Embryonic facial prominence (tissue), 1 donor: ENCODE measurements at regions not wholly inside any gene's neighbourhood (a gene's known extent, or its start where the extent isn't known, plus 50 kb on each side); places are given as distances from the start of the nearest gene placed in this dataset.
"Not testable (repeated sequence)": the region's sequence is repeated elsewhere in the genome, so short reads cannot be mapped to it uniquely, and the experiment has no call there.

ENCODE experiments used
- DNase-seq: peaks from one replicate; pipeline ENCODE4 v3.0.0-alpha.2; 2016; ENCODE audit errors: extremely low spot score

GRCh38 chr1:188715566-188715965 lies 1762.1 kb downstream of the BRINP3 start:
- DNase-seq = no peak

GRCh38 chr1:188719735-188720134 lies 1757.9 kb downstream of the BRINP3 start:
- no peak for DNase-seq

- no peak for DNase-seq
Observed at GRCh38 chr1:188723332-188724020, 1754.2 kb downstream of the BRINP3 start.

- DNase-seq = no peak
Observed at GRCh38 chr1:188729039-188729438, 1748.6 kb downstream of the BRINP3 start.

GRCh38 chr1:188735567-188735966 lies 1742.1 kb downstream of the BRINP3 start:
- no peak for DNase-seq

- not testable (repeated sequence) for DNase-seq
Observed at GRCh38 chr1:188749275-188749674, 1728.4 kb downstream of the BRINP3 start.

GRCh38 chr1:188752027-188752426 lies 1725.6 kb downstream of the BRINP3 start:
- DNase-seq = not testable (repeated sequence)

GRCh38 chr1:188757747-188758146 lies 1719.9 kb downstream of the BRINP3 start:
- not testable (repeated sequence) for DNase-seq

GRCh38 chr1:188761226-188761625 lies 1716.4 kb downstream of the BRINP3 start:
- DNase-seq = no peak

- DNase-seq = no peak
Observed at GRCh38 chr1:188762166-188762743, 1715.4 kb downstream of the BRINP3 start.

- DNase-seq = no peak
Observed at GRCh38 chr1:188763541-188763940, 1714.1 kb downstream of the BRINP3 start.

GRCh38 chr1:188769181-188769580 lies 1708.5 kb downstream of the BRINP3 start:
- no peak for DNase-seq

GRCh38 chr1:188769936-188770335 lies 1707.7 kb downstream of the BRINP3 start:
- DNase-seq = no peak

- DNase-seq = no peak
Observed at GRCh38 chr1:188778578-188778977, 1699.1 kb downstream of the BRINP3 start.

GRCh38 chr1:188782220-188782841 lies 1695.3 kb downstream of the BRINP3 start:
- no peak for DNase-seq

GRCh38 chr1:188794969-188795368 lies 1682.7 kb downstream of the BRINP3 start:
- no peak for DNase-seq

GRCh38 chr1:188812153-188812552 lies 1665.5 kb downstream of the BRINP3 start:
- not testable (repeated sequence) for DNase-seq

GRCh38 chr1:188812836-188813573 lies 1664.7 kb downstream of the BRINP3 start:
- not testable (repeated sequence) for DNase-seq

GRCh38 chr1:188817814-188818213 lies 1659.8 kb downstream of the BRINP3 start:
- no peak for DNase-seq

- DNase-seq = no peak
Observed at GRCh38 chr1:188822248-188822647, 1655.4 kb downstream of the BRINP3 start.

- no peak for DNase-seq
Observed at GRCh38 chr1:188825471-188825870, 1652.2 kb downstream of the BRINP3 start.

GRCh38 chr1:188826800-188827199 lies 1650.9 kb downstream of the BRINP3 start:
- DNase-seq = no peak
